Esophagus muscularis mucosa (tissue), 4 donors: ENCODE measurements at regions not wholly inside any gene's neighbourhood (a gene's known extent, or its start where the extent isn't known, plus 50 kb on each side); places are given as distances from the start of the nearest gene placed in this dataset.

Source experiments
- DNase-seq: peaks from one replicate; pipeline ENCODE4 v3.0.0-alpha.2; 2017; ENCODE audit errors: extremely low spot score
- H3K27ac ChIP-seq, 4 donors: fragments of 200-600 bp; sonication (generic); replicated peaks in 1 of 4; 1 replicate in 3 of 4; 2 replicates in 1 of 4; pipeline ENCODE4 v1.5.1; 2016 to 2019; ENCODE audit warnings: mild to moderate bottlenecking in 1 of 4
- H3K27me3 ChIP-seq, 4 donors: fragments of 200-600 bp; sonication (generic); one replicate each; pipeline versions ENCODE4 v1.5.1 to v1.6.0; 2016 to 2019
- H3K36me3 ChIP-seq, 4 donors: fragments of 200-600 bp; sonication (generic); one replicate each; pipeline ENCODE4 v1.5.1; 2016 to 2019
- H3K4me1 ChIP-seq, 4 donors: fragments of 200-600 bp; sonication (generic); one replicate each; pipeline ENCODE4 v1.5.1; 2016 to 2019
- H3K4me3 ChIP-seq, 4 donors: fragments of 200-600 bp; sonication (generic); 1 replicate in 2 of 4; 2 replicates in 2 of 4; pipeline ENCODE4 v1.5.1; 2016 to 2019; ENCODE audit warnings: mild to moderate bottlenecking in 4 of 4, moderate library complexity in 1 of 4
- H3K9me3 ChIP-seq, 4 donors: fragments of 200-600 bp; sonication (generic); 1 replicate in 3 of 4; 2 replicates in 1 of 4; pipeline ENCODE4 v1.5.1; 2016 to 2019
- CTCF ChIP-seq, 3 experiments: fragments of 200-600 bp in 2 of 3; fragments of 450-650 bp in 1 of 3; sonication (generic) in 2 of 3; IDR thresholded peaks; one replicate each; pipeline ENCODE4 v1.5.1; 2017 to 2019; ENCODE audit warnings: antibody characterized with exemption in 3 of 3, mild to moderate bottlenecking in 2 of 3, moderate library complexity in 1 of 3
- EP300 ChIP-seq: sonication (generic); formaldehyde crosslinking; IDR thresholded peaks from one replicate; pipeline ENCODE4 v1.6.1; 2017; ENCODE audit warnings: antibody characterized with exemption
- POLR2A ChIP-seq: fragments of 450-650 bp; IDR thresholded peaks from one replicate; pipeline ENCODE4 v1.6.1; 2017; ENCODE audit warnings: antibody characterized with exemption, moderate library complexity, mild to moderate bottlenecking, low read depth
- POLR2AphosphoS5 ChIP-seq, 2 donors: sonication (generic); formaldehyde crosslinking; IDR thresholded peaks; one replicate each; pipeline ENCODE4 v1.6.1; 2017; ENCODE audit warnings: antibody characterized with exemption in 2 of 2
- WGBS: methylation state at CpG from one replicate; pipeline ENCODE4 v1.1.5; 2018; 5-methylcytosine and 5-hydroxymethylcytosine counted together
- intact Hi-C: fragments of 100-400 bp; cut with DNase I; formaldehyde crosslinking; loops from one replicate; pipeline ENCODE4 v1.15.1; 2023

- Histone ChIP-seq H3K27me3 (peaks cover 0 to 3% (median 0%) of the 10 kb centered on the region in 4 donors), H3K4me1 (no peaks in the 10 kb centered on the region), H3K27ac (no peak overlapping the region), H3K9me3 (no peaks in the 10 kb centered on the region), H3K4me3 (no peak overlapping the region), H3K36me3 (no peaks in the 10 kb centered on the region)
- DNase-seq, result no peak
- intact Hi-C loops, result no loop called here
- WGBS, result 55% methylated on average over 4 of the region's 4 CpGs
- no peak for TF ChIP-seq POLR2AphosphoS5 (IDR thresholded peaks at IDR 0.05)
- no peak for TF ChIP-seq POLR2A
Measured at GRCh38 chrX:34560180-34560579, 96.9 kb downstream of the TMEM47 start.

- no peak for TF ChIP-seq CTCF (IDR thresholded peaks at IDR 0.05)
- TF ChIP-seq EP300, result no peak
- TF ChIP-seq POLR2A, result no peak
- TF ChIP-seq POLR2AphosphoS5 (IDR thresholded peaks at IDR 0.05), result no peak
- WGBS, result 43% methylated on average over 1 of the region's 1 CpG
- DNase-seq, result no peak
- H3K36me3 ChIP-seq, result no peaks in the 10 kb centered on the region
- no peaks in the 10 kb centered on the region for H3K9me3 ChIP-seq
- H3K27me3 ChIP-seq, result peaks cover 0 to 3% (median 0%) of the 10 kb centered on the region in 4 donors
- no peaks in the 10 kb centered on the region for H3K4me1 ChIP-seq
- intact Hi-C loops, result no loop called here
- no peak overlapping the region for H3K4me3 ChIP-seq
- H3K27ac ChIP-seq, result no peak overlapping the region
Measured at GRCh38 chrX:34559325-34559724, 97.8 kb downstream of the TMEM47 start.

- no peaks in the 10 kb centered on the region for H3K4me1 ChIP-seq
- intact Hi-C loops, result no loop called here
- no peak overlapping the region for H3K4me3 ChIP-seq
- DNase-seq, result no peak
- H3K27me3 ChIP-seq, result peaks cover 0 to 3% (median 0%) of the 10 kb centered on the region in 4 donors
- H3K27ac ChIP-seq, result no peak overlapping the region
- no peak for TF ChIP-seq POLR2AphosphoS5 (IDR thresholded peaks at IDR 0.05)
- TF ChIP-seq CTCF (IDR thresholded peaks at IDR 0.05), result no peak
- TF ChIP-seq EP300, result no peak
- TF ChIP-seq POLR2A, result no peak
- 80% methylated on average over 1 of the region's 1 CpG for WGBS
- no peaks in the 10 kb centered on the region for H3K36me3 ChIP-seq
- H3K9me3 ChIP-seq, result no peaks in the 10 kb centered on the region
Measured at GRCh38 chrX:34557733-34558132, 99.4 kb downstream of the TMEM47 start.

DNA sequence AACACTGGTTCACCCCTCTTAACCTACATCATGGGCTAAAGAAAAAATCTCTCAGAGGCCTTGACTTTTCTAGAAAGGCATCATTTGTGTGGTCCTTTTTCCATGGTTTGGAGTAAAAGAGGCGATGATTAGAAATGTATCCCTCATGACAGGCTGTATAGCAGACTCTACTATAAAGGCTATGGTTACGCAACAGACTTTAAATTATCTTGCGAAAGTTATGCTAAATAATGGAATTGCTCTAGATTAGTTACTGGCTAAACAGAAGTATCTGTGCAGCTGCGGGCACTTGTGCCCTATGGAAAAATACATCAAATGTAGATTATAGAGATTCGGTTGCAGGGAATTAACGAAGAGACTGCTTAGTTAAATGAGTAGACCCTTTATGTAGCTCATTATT, 101.6 kb downstream of the TMEM47 start:
- 64% methylated on average over 6 of the region's 6 CpGs for WGBS
- intact Hi-C loops, result no loop called here
- Histone ChIP-seq H3K4me1 (no peaks in the 10 kb centered on the region), H3K9me3 (no peaks in the 10 kb centered on the region), H3K27me3 (no peaks in the 10 kb centered on the region), H3K4me3 (no peak overlapping the region), H3K27ac (no peak overlapping the region), H3K36me3 (no peaks in the 10 kb centered on the region)
- no peak for DNase-seq
- TF ChIP-seq CTCF (IDR thresholded peaks at IDR 0.05) (no peak), POLR2A (no peak), EP300 (no peak), POLR2AphosphoS5 (IDR thresholded peaks at IDR 0.05) (no peak)

- intact Hi-C loops, result no loop called here
- H3K27ac ChIP-seq, result no peak overlapping the region
- TF ChIP-seq POLR2AphosphoS5 (IDR thresholded peaks at IDR 0.05) (no peak), CTCF (IDR thresholded peaks at IDR 0.05) (no peak), EP300 (no peak), POLR2A (no peak)
- H3K36me3 ChIP-seq, result no peaks in the 10 kb centered on the region
- no peaks in the 10 kb centered on the region for H3K9me3 ChIP-seq
- no peak for DNase-seq
- no peaks in the 10 kb centered on the region for H3K27me3 ChIP-seq
- WGBS, result 53% methylated on average over 4 of the region's 4 CpGs
- H3K4me3 ChIP-seq, result no peak overlapping the region
- H3K4me1 ChIP-seq, result no peaks in the 10 kb centered on the region
Measured at GRCh38 chrX:34546366-34546765, 110.7 kb downstream of the TMEM47 start.
